ENCODE measurements at regions not wholly inside any gene's neighbourhood (a gene's known extent, or its start where the extent isn't known, plus 50 kb on each side); places are given as distances from the start of the nearest gene placed in this dataset.

GRCh38 chr1:244221991-244222390, 170.9 kb downstream of the ZBTB18 start:
- no peak for TF ChIP-seq CTCF (conservative IDR thresholded peaks at IDR 0.05)
- TF ChIP-seq EZH2 (IDR thresholded peaks at IDR 0.05; ENCODE audit: low read depth): no peak

Data from PC-9 (cell line).